ENCODE measurements at regions not wholly inside any gene's neighbourhood (a gene's known extent, or its start where the extent isn't known, plus 50 kb on each side); places are given as distances from the start of the nearest gene placed in this dataset.

- H4K5ac ChIP-seq (ENCODE audit: low read depth, low read length) = no peak overlapping the region
- H3K18ac ChIP-seq (ENCODE audit: low read depth, low read length) = no peak overlapping the region
- H3K56ac ChIP-seq (ENCODE audit: extremely low read depth, insufficient read depth, low read length) = no peak overlapping the region
- H4K91ac ChIP-seq (ENCODE audit: insufficient read depth, low read depth, low read length) = no peak overlapping the region
- no peak overlapping the region for H3K14ac ChIP-seq (replicated peaks; ENCODE audit: low read depth, low read length)
- H3K27ac ChIP-seq (ENCODE audit: insufficient read depth, low read length) = no peak overlapping the region
- H2BK15ac ChIP-seq (ENCODE audit: low read depth, low read length) = no peak overlapping the region
- no peaks in the 10 kb centered on the region for H3K36me3 ChIP-seq (ENCODE audit: control insufficient read depth, insufficient read depth, low read length)
- 74% methylated on average over 5 of the region's 7 CpGs; no CpG with 5 or more reads in 1 of the 2 experiments for WGBS, 2 experiments (ENCODE audit: extremely low coverage in 2 of 2, insufficient read length in 1 of 2)
- H4K20me1 ChIP-seq (ENCODE audit: insufficient read depth, low read length) = no peaks in the 10 kb centered on the region
- no peak overlapping the region for H2AK5ac ChIP-seq (ENCODE audit: low read depth, low read length)
- ChIA-PET CTCF (no interaction called here), POLR2A (ENCODE audit: unreplicated experiment) (no interaction called here)
- in situ Hi-C loops (cut with MboI; ENCODE audit: low sequenced_read_pairs) = no loop called here
- H3K4me3 ChIP-seq (ENCODE audit: insufficient read depth, low read depth, low read length) = no peak overlapping the region
- no peaks in the 10 kb centered on the region for H3K9me1 ChIP-seq (ENCODE audit: insufficient read depth, low read length)
- no peak for ATAC-seq (ENCODE audit: low read depth)
- BruUV-seq (replicated peaks) = no TSS peak
- no peaks in the 10 kb centered on the region for H3K79me1 ChIP-seq (ENCODE audit: low read depth in 1 of 2, low read length in 2 of 2)
- no peak overlapping the region for H3K23ac ChIP-seq (ENCODE audit: low read depth, low read length)
- H3K9me3 ChIP-seq (ENCODE audit: control insufficient read depth, insufficient read depth, low read length) = no peaks in the 10 kb centered on the region
- H2BK20ac ChIP-seq (ENCODE audit: low read depth, low read length) = no peak overlapping the region
- H3K9ac ChIP-seq (ENCODE audit: low read depth, low read length) = no peak overlapping the region
- no peak overlapping the region for H3K4ac ChIP-seq (ENCODE audit: low read depth, low read length)
- dilution Hi-C loops (cut with HindIII; ENCODE audit: low sequenced_read_pairs, unreplicated experiment) = no loop called here
- no peak overlapping the region for H2AK9ac ChIP-seq (replicated peaks; ENCODE audit: low read depth, low read length, poor library complexity)
- no peak for DNase-seq
- H3K4me1 ChIP-seq (ENCODE audit: control insufficient read depth, insufficient read depth, low read length) = no peaks in the 10 kb centered on the region
- no peak overlapping the region for H4K8ac ChIP-seq (ENCODE audit: low read depth in 2 of 2, low read length in 2 of 2)
- no peaks in the 10 kb centered on the region for H3K27me3 ChIP-seq (ENCODE audit: control insufficient read depth, insufficient read depth, low read length)
- intact Hi-C loops (cut with micrococcal nuclease) = no loop called here
- H2BK120ac ChIP-seq (ENCODE audit: low read depth, low read length) = no peak overlapping the region
- no peak overlapping the region for H3K4me2 ChIP-seq (ENCODE audit: low read depth, low read length)
- H2BK5ac ChIP-seq (ENCODE audit: low read depth, low read length, poor library complexity, severe bottlenecking) = no peak overlapping the region
- no peak overlapping the region for H2AFZ ChIP-seq (replicated peaks; ENCODE audit: low read length, poor library complexity)
- TF ChIP-seq MAZ (IDR thresholded peaks at IDR 0.05; ENCODE audit: borderline replicate concordance, low read depth, low read length) (no peak), SMC3 (IDR thresholded peaks at IDR 0.05; ENCODE audit: low read depth, low read length) (no peak), BHLHE40 (IDR thresholded peaks at IDR 0.05; ENCODE audit: low read depth, low read length) (no peak), RAD21 (IDR thresholded peaks at IDR 0.05; ENCODE audit: low read length) (no peak), NFE2L2 (IDR thresholded peaks at IDR 0.05; ENCODE audit: low read depth, low read length) (no peak), CTCF (conservative IDR thresholded peaks at IDR 0.05; ENCODE audit: low read depth, low read length) (no peak), CEBPB (IDR thresholded peaks at IDR 0.05; ENCODE audit: low read depth, low read length) (no peak)
These were observed 315.4 kb downstream of the ADGRL2 start for GRCh38 chr1:82116105-82116504.
